ENCODE measurements at regions not wholly inside any gene's neighbourhood (a gene's known extent, or its start where the extent isn't known, plus 50 kb on each side); places are given as distances from the start of the nearest gene placed in this dataset.

DNA sequence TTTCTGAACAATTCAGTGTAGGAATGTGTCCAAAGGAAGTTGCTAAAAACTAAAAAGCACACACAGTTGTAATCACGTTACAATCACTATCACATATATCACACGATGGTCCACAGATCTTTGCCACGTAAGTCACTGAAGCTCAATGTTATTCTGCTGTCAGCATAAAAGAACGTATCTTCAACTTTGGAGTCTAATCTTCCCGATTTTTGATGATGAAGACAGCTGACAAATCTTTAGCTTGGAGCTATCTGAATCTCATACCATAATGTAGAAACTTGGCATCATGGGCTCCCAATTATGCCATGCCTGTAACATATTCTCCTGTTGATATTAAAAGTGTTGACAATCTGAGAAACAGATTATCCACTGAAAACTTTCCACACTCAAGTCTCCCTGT, 158.4 kb downstream of the UBE2NL start:
- TF ChIP-seq ZBTB7A (IDR thresholded peaks at IDR 0.05; ENCODE audit: low read depth) = no peak
- no peak for TF ChIP-seq TAF1 (IDR thresholded peaks at IDR 0.05; ENCODE audit: low read depth)
- TF ChIP-seq CEBPB (IDR thresholded peaks at IDR 0.05) = no peak
- TF ChIP-seq CREB1 (IDR thresholded peaks at IDR 0.05; ENCODE audit: low read depth) = no peak
- TF ChIP-seq USF1 (IDR thresholded peaks at IDR 0.05) = no peak
- no peak for TF ChIP-seq FOXM1 (IDR thresholded peaks at IDR 0.05; ENCODE audit: borderline replicate concordance, low read depth)

GRCh38 chrX:144075432-144075831, 191.6 kb downstream of the UBE2NL start:
- TF ChIP-seq EGR1 (IDR thresholded peaks at IDR 0.05) (no peak), CEBPB (IDR thresholded peaks at IDR 0.05) (no peak), EP300 (IDR thresholded peaks at IDR 0.05; ENCODE audit: borderline replicate concordance) (no peak), NFIC (IDR thresholded peaks at IDR 0.05) (no peak), CREB1 (IDR thresholded peaks at IDR 0.05; ENCODE audit: low read depth) (no peak), RAD21 (IDR thresholded peaks at IDR 0.05; ENCODE audit: low read depth) (no peak), REST (IDR thresholded peaks at IDR 0.05; ENCODE audit: low read depth) (no peak), YY1 (IDR thresholded peaks at IDR 0.05; ENCODE audit: low read depth) (no peak), MAX (IDR thresholded peaks at IDR 0.05) (no peak), TEAD4 (IDR thresholded peaks at IDR 0.05) (no peak), USF1 (IDR thresholded peaks at IDR 0.05) (no peak), TAF1 (IDR thresholded peaks at IDR 0.05; ENCODE audit: low read depth) (no peak), TCF12 (IDR thresholded peaks at IDR 0.05; ENCODE audit: low read depth) (no peak), FOXM1 (IDR thresholded peaks at IDR 0.05; ENCODE audit: borderline replicate concordance, low read depth) (no peak)

GRCh38 chrX:144214651-144215050, 330.8 kb downstream of the UBE2NL start:
- TF ChIP-seq MAX (IDR thresholded peaks at IDR 0.05) (no peak), RAD21 (IDR thresholded peaks at IDR 0.05; ENCODE audit: low read depth) (no peak), TCF12 (IDR thresholded peaks at IDR 0.05; ENCODE audit: low read depth) (no peak), TAF1 (IDR thresholded peaks at IDR 0.05; ENCODE audit: low read depth) (no peak), ZBTB7A (IDR thresholded peaks at IDR 0.05; ENCODE audit: low read depth) (no peak), YY1 (IDR thresholded peaks at IDR 0.05; ENCODE audit: low read depth) (no peak), CREB1 (IDR thresholded peaks at IDR 0.05; ENCODE audit: low read depth) (no peak), EP300 (IDR thresholded peaks at IDR 0.05; ENCODE audit: borderline replicate concordance) (no peak), EGR1 (IDR thresholded peaks at IDR 0.05) (no peak), FOXM1 (IDR thresholded peaks at IDR 0.05; ENCODE audit: borderline replicate concordance, low read depth) (no peak), TEAD4 (IDR thresholded peaks at IDR 0.05) (no peak)

DNA sequence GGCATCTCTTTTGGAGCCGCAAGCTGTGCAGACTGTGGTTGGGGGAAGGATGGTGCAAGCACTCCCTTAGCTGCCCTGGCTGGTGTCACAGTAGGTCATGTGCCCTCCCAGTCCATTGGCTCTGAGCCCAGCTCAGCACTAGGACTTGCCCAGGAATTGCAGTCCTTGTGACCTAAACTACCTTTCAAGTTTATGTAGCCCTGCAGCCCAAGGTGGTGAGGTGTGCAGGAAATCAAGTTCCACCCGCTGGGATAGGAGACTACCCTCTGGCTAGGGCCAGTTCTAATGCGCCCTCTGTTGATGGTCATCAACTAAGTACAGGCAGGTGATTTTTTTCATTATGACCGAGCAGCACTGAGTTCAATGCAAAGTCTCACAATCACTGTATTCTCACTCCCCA, 335.2 kb downstream of the UBE2NL start:
- TF ChIP-seq USF1 (IDR thresholded peaks at IDR 0.05) = peak; percentile 22; the same call in 1 of the 2 replicates
- TF ChIP-seq FOXM1 (IDR thresholded peaks at IDR 0.05; ENCODE audit: borderline replicate concordance, low read depth) = no peak
- TF ChIP-seq RAD21 (IDR thresholded peaks at IDR 0.05; ENCODE audit: low read depth) = peak; percentile 45

GRCh38 chrX:144253356-144253755, 369.5 kb downstream of the UBE2NL start:
- no peak for TF ChIP-seq NFIC (IDR thresholded peaks at IDR 0.05)
- no peak for TF ChIP-seq ZBTB7A (IDR thresholded peaks at IDR 0.05; ENCODE audit: low read depth)
- no peak for TF ChIP-seq TAF1 (IDR thresholded peaks at IDR 0.05; ENCODE audit: low read depth)
- no peak for TF ChIP-seq TEAD4 (IDR thresholded peaks at IDR 0.05)
- TF ChIP-seq CREB1 (IDR thresholded peaks at IDR 0.05; ENCODE audit: low read depth) = no peak
- no peak for TF ChIP-seq USF1 (IDR thresholded peaks at IDR 0.05)
- TF ChIP-seq EGR1 (IDR thresholded peaks at IDR 0.05) = no peak
- TF ChIP-seq RAD21 (IDR thresholded peaks at IDR 0.05; ENCODE audit: low read depth) = no peak
- no peak for TF ChIP-seq CEBPB (IDR thresholded peaks at IDR 0.05)
- no peak for TF ChIP-seq TCF12 (IDR thresholded peaks at IDR 0.05; ENCODE audit: low read depth)

- TF ChIP-seq TCF12 (IDR thresholded peaks at IDR 0.05; ENCODE audit: low read depth) = no peak
These were observed 375.2 kb downstream of the UBE2NL start for GRCh38 chrX:144259054-144259453.

DNA sequence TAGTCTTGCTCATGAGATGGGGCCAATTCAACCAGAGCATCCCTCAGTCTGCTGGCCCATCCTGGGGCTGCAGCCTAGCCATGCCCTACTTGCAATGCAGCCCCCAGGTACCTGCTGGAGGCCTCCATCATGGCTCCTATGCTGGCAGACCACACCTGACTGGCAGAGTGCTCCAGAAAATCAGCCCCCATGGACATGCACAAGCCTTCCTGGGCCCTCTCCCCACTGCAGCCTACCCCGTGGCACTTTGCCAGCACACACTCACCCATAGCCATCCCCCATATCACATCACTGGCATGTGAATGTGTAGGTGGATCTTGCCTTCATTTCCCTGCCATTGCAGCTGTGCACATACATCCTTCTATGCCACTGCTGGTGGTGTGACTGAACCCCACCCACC, 381.8 kb downstream of the UBE2NL start:
- TF ChIP-seq USF1 (IDR thresholded peaks at IDR 0.05) = no peak
- TF ChIP-seq MAX (IDR thresholded peaks at IDR 0.05) = no peak
- no peak for TF ChIP-seq ZBTB7A (IDR thresholded peaks at IDR 0.05; ENCODE audit: low read depth)
- no peak for TF ChIP-seq REST (IDR thresholded peaks at IDR 0.05; ENCODE audit: low read depth)

All from Ishikawa (cell line).